ENCODE measurements at regions not wholly inside any gene's neighbourhood (a gene's known extent, or its start where the extent isn't known, plus 50 kb on each side); places are given as distances from the start of the nearest gene placed in this dataset.

GRCh38 chr13:76632401-76633044 is 253.7 kb downstream of the KCTD12 start:
- Histone ChIP-seq H3K4me1 (ENCODE audit: insufficient read depth) (no peaks in the 10 kb centered on the region), H3K4me2 (ENCODE audit: unreplicated experiment) (no peak overlapping the region), H3K27ac (no peak overlapping the region), H3K79me2 (ENCODE audit: insufficient read depth) (no peaks in the 10 kb centered on the region), H3K27me3 (replicated peaks; ENCODE audit: insufficient read depth) (no peaks in the 10 kb centered on the region), H4K20me1 (ENCODE audit: insufficient read depth) (no peaks in the 10 kb centered on the region), H3K4me3 (no peak overlapping the region), H3K36me3 (ENCODE audit: low read depth) (no peaks in the 10 kb centered on the region), H3F3A (ENCODE audit: insufficient read depth) (no peaks in the 10 kb centered on the region), H3K9me2 (ENCODE audit: insufficient read depth) (no peaks in the 10 kb centered on the region), H3K9ac (no peak overlapping the region), H3K9me3 (ENCODE audit: low read depth) (no peaks in the 10 kb centered on the region), H2AFZ (no peak overlapping the region)
- 53 to 65% methylated on average over 3 of the region's 3 CpGs for WGBS, 2 experiments (ENCODE audit: low coverage in 1 of 2, low lambda C conversion rate in 2 of 2, missing lambda C conversion rate in 2 of 2)
- in situ Hi-C loops (cut with MboI): no loop called here
- no peak for DNase-seq
- TF ChIP-seq EZH2 (IDR thresholded peaks at IDR 0.05; ENCODE audit: insufficient read depth, poor library complexity, severe bottlenecking) (no peak), EZH2phosphoT487 (IDR thresholded peaks at IDR 0.05; ENCODE audit: insufficient read depth, low read depth) (no peak)

- no peak overlapping the region for H3K9ac ChIP-seq
- no peaks in the 10 kb centered on the region for H3K4me1 ChIP-seq (ENCODE audit: insufficient read depth)
- H3K9me3 ChIP-seq (ENCODE audit: low read depth): no peaks in the 10 kb centered on the region
- H3K79me2 ChIP-seq (ENCODE audit: insufficient read depth): no peaks in the 10 kb centered on the region
- no peak overlapping the region for H3K4me2 ChIP-seq (ENCODE audit: unreplicated experiment)
- H3K27me3 ChIP-seq (replicated peaks; ENCODE audit: insufficient read depth): no peaks in the 10 kb centered on the region
- H3K9me2 ChIP-seq (ENCODE audit: insufficient read depth): no peaks in the 10 kb centered on the region
- no peak overlapping the region for H2AFZ ChIP-seq
- H3K36me3 ChIP-seq (ENCODE audit: low read depth): no peaks in the 10 kb centered on the region
- no peaks in the 10 kb centered on the region for H3F3A ChIP-seq (ENCODE audit: insufficient read depth)
- no peak for DNase-seq
- TF ChIP-seq EZH2 (IDR thresholded peaks at IDR 0.05; ENCODE audit: insufficient read depth, poor library complexity, severe bottlenecking) (no peak), EZH2phosphoT487 (IDR thresholded peaks at IDR 0.05; ENCODE audit: insufficient read depth, low read depth) (no peak)
- H4K20me1 ChIP-seq (ENCODE audit: insufficient read depth): no peaks in the 10 kb centered on the region
- H3K27ac ChIP-seq: no peak overlapping the region
- 57 to 65% methylated on average over 5 of the region's 5 CpGs for WGBS, 2 experiments (ENCODE audit: low coverage in 1 of 2, low lambda C conversion rate in 2 of 2, missing lambda C conversion rate in 2 of 2)
- H3K4me3 ChIP-seq: no peak overlapping the region
- in situ Hi-C loops (cut with MboI): no loop called here
These were observed 255.5 kb downstream of the KCTD12 start for GRCh38 chr13:76630629-76631230.

GRCh38 chr13:76622315-76623040 is 263.7 kb downstream of the KCTD12 start:
- H3K27ac ChIP-seq: no peak overlapping the region
- no peaks in the 10 kb centered on the region for H3K9me2 ChIP-seq (ENCODE audit: insufficient read depth)
- H4K20me1 ChIP-seq (ENCODE audit: insufficient read depth): no peaks in the 10 kb centered on the region
- no peaks in the 10 kb centered on the region for H3F3A ChIP-seq (ENCODE audit: insufficient read depth)
- no peaks in the 10 kb centered on the region for H3K36me3 ChIP-seq (ENCODE audit: low read depth)
- H3K4me1 ChIP-seq (ENCODE audit: insufficient read depth): no peaks in the 10 kb centered on the region
- WGBS, 2 experiments (ENCODE audit: low coverage in 1 of 2, low lambda C conversion rate in 2 of 2, missing lambda C conversion rate in 2 of 2): 19 to 28% methylated on average over 1 of the region's 1 CpG
- in situ Hi-C loops (cut with MboI): no loop called here
- no peaks in the 10 kb centered on the region for H3K9me3 ChIP-seq (ENCODE audit: low read depth)
- no peak overlapping the region for H3K4me3 ChIP-seq
- no peak overlapping the region for H2AFZ ChIP-seq
- H3K9ac ChIP-seq: no peak overlapping the region
- no peak for TF ChIP-seq EZH2phosphoT487 (IDR thresholded peaks at IDR 0.05; ENCODE audit: insufficient read depth, low read depth)
- TF ChIP-seq EZH2 (IDR thresholded peaks at IDR 0.05; ENCODE audit: insufficient read depth, poor library complexity, severe bottlenecking): no peak
- no peaks in the 10 kb centered on the region; the same call in 1 of the 2 replicates for H3K27me3 ChIP-seq (replicated peaks; ENCODE audit: insufficient read depth)
- no peak for DNase-seq
- no peaks in the 10 kb centered on the region for H3K79me2 ChIP-seq (ENCODE audit: insufficient read depth)
- H3K4me2 ChIP-seq (ENCODE audit: unreplicated experiment): no peak overlapping the region

- no peaks in the 10 kb centered on the region for H3K9me2 ChIP-seq (ENCODE audit: insufficient read depth)
- no peak overlapping the region for H3K4me3 ChIP-seq
- no peak overlapping the region for H2AFZ ChIP-seq
- no peaks in the 10 kb centered on the region for H4K20me1 ChIP-seq (ENCODE audit: insufficient read depth)
- no peaks in the 10 kb centered on the region for H3K36me3 ChIP-seq (ENCODE audit: low read depth)
- no peak for DNase-seq
- in situ Hi-C loops (cut with MboI): no loop called here
- no peaks in the 10 kb centered on the region for H3K79me2 ChIP-seq (ENCODE audit: insufficient read depth)
- H3K9me3 ChIP-seq (ENCODE audit: low read depth): no peaks in the 10 kb centered on the region
- no peak overlapping the region for H3K9ac ChIP-seq
- no peaks in the 10 kb centered on the region for H3K4me1 ChIP-seq (ENCODE audit: insufficient read depth)
- H3F3A ChIP-seq (ENCODE audit: insufficient read depth): no peaks in the 10 kb centered on the region
- TF ChIP-seq EZH2phosphoT487 (IDR thresholded peaks at IDR 0.05; ENCODE audit: insufficient read depth, low read depth) (no peak), EZH2 (IDR thresholded peaks at IDR 0.05; ENCODE audit: insufficient read depth, poor library complexity, severe bottlenecking) (no peak)
- no peak overlapping the region for H3K4me2 ChIP-seq (ENCODE audit: unreplicated experiment)
- no peak overlapping the region for H3K27ac ChIP-seq
- no peaks in the 10 kb centered on the region; the same call in 1 of the 2 replicates for H3K27me3 ChIP-seq (replicated peaks; ENCODE audit: insufficient read depth)
These were observed 264.5 kb downstream of the KCTD12 start for GRCh38 chr13:76621705-76622104.
